GM12892 (cell line): ENCODE measurements at regions not wholly inside any gene's neighbourhood (a gene's known extent, or its start where the extent isn't known, plus 50 kb on each side); places are given as distances from the start of the nearest gene placed in this dataset.

Experiments
- DNase-seq: peaks from one replicate; pipeline ENCODE4 v3.0.0; 2011; ENCODE audit not compliant: insufficient read length
- FAIRE-seq: peaks from 2 replicates; lab custom pipeline; 2011; peaks lifted over from hg19 to GRCh38; lab: Jason Lieb, UNC
- POLR2A ChIP-seq: IDR thresholded peaks from 2 replicates; pipeline ENCODE4 v1.6.1; 2011; ENCODE audit warnings: low read depth, low read length, control low read depth
- POLR2AphosphoS5 ChIP-seq: IDR thresholded peaks from 2 replicates; pipeline ENCODE4 v1.6.1; 2011; ENCODE audit warnings: low read depth, low read length, control low read depth
- TAF1 ChIP-seq: IDR thresholded peaks from 2 replicates; pipeline ENCODE4 v1.6.1; 2011; ENCODE audit warnings: low read depth, mild to moderate bottlenecking, control low read depth, low read length, borderline replicate concordance

GRCh38 chr4:74635074-74635473 is 159.2 kb downstream of the BTC start:
- DNase-seq (no peak), FAIRE-seq (no peak)
- TF ChIP-seq TAF1 (no peak), POLR2A (no peak), POLR2AphosphoS5 (no peak)

DNA sequence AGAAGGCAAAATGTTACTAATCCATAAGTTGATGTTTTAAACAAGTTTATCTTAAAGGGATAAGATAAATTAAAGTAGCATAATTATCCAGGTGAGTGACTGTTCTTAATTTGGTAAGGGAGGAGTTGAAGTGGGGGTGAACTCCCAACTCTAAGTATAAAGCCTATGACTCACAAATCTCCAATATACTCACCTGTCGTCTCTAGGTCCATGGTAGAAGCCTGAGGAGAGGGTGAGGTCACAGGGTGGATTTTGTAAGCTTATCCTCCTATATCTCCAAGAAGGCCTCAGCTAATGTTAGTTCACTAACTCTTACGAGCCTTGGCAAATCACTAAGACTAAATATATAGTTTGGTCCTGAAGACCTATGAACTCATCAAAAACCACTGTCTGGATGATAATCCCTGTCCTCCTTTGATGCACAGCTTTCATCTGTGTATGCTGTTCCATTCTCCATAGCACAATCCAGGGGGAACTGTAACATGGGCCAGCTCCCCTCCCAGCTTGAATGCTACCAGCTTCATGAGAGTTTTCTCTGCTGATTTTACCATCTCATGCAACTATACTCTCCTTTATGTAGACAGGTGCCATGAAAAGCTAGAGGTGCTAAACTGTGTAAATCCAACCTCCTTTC is 158.7 kb downstream of the BTC start:
- TF ChIP-seq POLR2AphosphoS5 (no peak), POLR2A (no peak), TAF1 (no peak)
- no peak for FAIRE-seq

DNA sequence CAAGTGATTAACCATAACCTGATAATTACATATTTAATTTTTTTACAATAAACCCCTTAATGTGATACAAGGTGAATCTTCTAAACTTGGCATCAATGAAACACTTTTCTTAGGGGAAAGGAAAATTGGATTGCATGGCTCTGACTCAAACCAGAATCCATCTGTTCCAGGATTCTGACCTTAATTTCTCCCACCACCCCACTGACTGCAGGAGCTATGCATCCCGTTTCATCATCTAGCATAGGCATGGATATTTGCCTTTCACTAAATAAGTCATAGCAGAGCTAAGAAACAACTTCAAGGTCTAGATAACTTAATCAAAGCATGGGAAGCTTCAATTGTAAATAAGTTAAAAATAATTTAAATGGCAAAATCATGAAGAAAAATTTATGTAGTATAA is 156.3 kb downstream of the BTC start:
- TF ChIP-seq POLR2AphosphoS5 (no peak), TAF1 (no peak), POLR2A (no peak)
- FAIRE-seq (no peak), DNase-seq (no peak)

More for the DNA sequence above, 158.7 kb downstream of the BTC start:
- DNase-seq = no peak

- DNase-seq = no peak
- TF ChIP-seq POLR2A (no peak), TAF1 (no peak), POLR2AphosphoS5 (no peak)
- no peak for FAIRE-seq
These were observed 155.6 kb downstream of the BTC start for GRCh38 chr4:74638689-74639088.

DNA sequence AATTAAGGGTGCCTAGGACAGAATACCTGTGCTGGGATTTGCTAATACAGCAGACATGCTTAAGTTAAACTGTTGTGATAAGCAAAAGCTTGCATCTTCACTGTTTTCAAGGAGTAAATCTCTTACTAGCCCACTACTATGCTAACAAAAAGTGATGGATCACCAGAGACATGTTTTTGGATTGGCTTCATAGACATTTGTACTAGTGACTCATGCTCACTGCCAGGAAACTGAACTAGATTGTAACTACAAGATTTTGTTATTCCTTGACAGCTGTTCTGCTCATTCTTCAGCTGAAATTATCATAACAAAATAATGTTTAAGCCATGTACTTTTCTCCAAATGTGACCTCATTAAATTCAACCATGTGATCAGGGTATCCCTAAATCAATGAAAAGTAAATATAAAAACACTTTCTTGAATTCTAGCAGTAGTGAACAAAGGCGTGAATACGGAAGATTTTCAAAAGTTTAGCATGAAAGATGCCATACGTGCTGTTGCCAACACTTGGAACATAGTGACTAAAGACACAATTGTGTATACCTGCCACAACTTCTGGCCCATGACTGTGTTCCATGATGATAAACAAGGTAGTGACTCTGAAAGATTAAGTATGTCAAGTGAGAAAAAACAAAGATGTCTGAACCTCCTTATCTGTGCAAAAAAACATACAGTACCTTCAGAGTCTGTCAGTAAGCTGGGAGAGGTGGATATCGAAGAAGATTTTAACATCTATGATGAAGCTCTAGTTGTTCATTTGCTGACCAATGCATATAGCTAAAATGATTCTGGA is 154.0 kb downstream of the BTC start:
- TF ChIP-seq POLR2A (no peak), TAF1 (no peak), POLR2AphosphoS5 (no peak)
- FAIRE-seq = no peak

DNA sequence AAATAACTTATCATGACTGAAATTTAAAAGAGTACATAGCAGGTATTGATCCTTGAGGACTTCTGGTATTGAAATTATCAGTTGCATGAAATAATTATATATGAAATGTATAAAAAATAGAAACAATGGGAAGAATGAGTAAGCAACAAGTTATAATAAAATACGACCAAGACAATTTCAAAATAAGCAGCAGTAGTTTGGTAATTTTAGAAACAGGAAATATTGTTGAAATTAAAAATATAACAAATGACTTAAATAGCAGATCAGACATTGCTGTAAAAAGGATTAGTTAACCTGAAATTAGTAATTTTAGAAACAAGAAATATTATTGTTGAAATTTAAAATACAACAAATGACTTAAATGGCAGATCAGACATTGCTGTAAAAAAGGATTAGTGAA is 152.3 kb downstream of the BTC start:
- TF ChIP-seq POLR2A = no peak
- no peak for TF ChIP-seq POLR2AphosphoS5
- no peak for TF ChIP-seq TAF1
- FAIRE-seq (no peak), DNase-seq (no peak)

More for the DNA sequence above, 154.0 kb downstream of the BTC start:
- no peak for DNase-seq

- DNase-seq = no peak
- FAIRE-seq = no peak
- no peak for TF ChIP-seq TAF1
- no peak for TF ChIP-seq POLR2A
- no peak for TF ChIP-seq POLR2AphosphoS5
These were observed 145.1 kb downstream of the BTC start for GRCh38 chr4:74649193-74649592.

GRCh38 chr4:74651198-74651597 is 143.1 kb downstream of the BTC start:
- FAIRE-seq (no peak), DNase-seq (no peak)
- no peak for TF ChIP-seq POLR2AphosphoS5
- TF ChIP-seq POLR2A = no peak
- no peak for TF ChIP-seq TAF1

DNA sequence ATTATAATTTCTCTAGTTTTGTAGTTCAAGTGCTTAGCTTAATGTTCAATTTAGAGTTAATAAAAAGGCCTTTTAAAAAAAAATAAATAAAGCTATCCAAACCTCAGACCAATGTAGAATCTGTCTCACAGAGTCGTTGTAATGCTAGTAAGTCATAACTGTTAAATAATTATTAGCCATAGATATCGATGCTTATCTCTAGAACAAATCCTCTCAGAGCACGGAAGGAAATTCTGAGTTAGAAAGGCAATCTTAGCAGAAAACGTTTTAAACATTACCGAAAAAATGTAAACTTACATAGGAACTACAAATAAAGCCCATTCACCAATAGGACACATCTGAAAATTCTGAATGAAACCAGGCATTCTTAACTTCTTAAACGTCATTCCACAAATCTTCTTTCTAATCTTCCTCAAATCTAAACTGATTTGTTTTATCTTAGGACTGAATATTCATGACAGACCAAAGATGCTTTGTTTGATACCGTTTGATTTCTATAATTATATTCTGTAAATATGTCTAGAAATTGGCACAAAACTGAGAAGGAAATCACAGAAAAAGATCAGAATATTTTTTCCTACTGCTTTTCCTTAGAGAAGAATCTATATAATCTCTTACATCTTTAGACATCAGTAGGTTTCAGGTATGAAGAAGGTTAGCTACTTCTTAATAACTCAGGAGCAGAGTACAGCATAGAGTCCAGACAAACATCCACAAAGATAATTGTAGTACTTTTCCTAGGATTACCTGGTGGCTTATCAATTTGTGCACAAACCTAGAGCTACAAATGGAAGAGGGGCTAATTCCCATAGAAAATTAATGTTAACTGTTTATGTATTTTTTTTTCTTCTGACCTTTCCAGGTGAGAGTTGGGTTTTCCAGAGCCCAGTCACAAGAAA is 140.7 kb downstream of the BTC start:
- FAIRE-seq (no peak), DNase-seq (no peak)
- TF ChIP-seq POLR2A = no peak
- TF ChIP-seq TAF1 = no peak
- TF ChIP-seq POLR2AphosphoS5 = no peak

GRCh38 chr4:74654230-74654681 is 140.1 kb downstream of the BTC start:
- TF ChIP-seq TAF1 = no peak
- FAIRE-seq (no peak), DNase-seq (no peak)

DNA sequence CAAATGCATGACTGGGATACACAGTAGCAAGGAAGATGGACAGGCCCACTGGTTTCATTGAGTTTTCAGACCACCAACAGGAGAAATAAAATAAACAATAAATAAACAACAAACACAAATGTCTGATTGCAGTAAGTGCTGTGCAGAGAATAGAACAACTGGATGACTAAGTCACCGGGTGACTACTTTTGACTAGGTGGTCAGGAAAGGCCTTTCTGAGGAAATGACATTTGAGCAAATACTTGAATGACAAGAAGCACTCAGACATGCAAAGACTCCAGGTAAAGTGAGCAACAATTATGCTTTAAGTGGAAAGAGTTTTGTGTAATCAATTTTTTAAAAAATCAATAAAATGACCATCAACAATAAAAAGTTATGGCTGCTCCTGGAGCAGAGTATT is 137.7 kb downstream of the BTC start:
- DNase-seq (no peak), FAIRE-seq (no peak)
- no peak for TF ChIP-seq POLR2AphosphoS5
- TF ChIP-seq TAF1 = no peak
- TF ChIP-seq POLR2A = no peak

- TF ChIP-seq TAF1 (no peak), POLR2A (no peak), POLR2AphosphoS5 (no peak)
- no peak for FAIRE-seq
- DNase-seq = no peak
These were observed 136.2 kb downstream of the BTC start for GRCh38 chr4:74658116-74658515.
